ENCODE measurements at regions not wholly inside any gene's neighbourhood (a gene's known extent, or its start where the extent isn't known, plus 50 kb on each side); places are given as distances from the start of the nearest gene placed in this dataset.

GRCh38 chr15:31799715-31800321, 230.5 kb upstream of the CHRNA7 start:
- no peaks in the 10 kb centered on the region for H3K9me1 ChIP-seq (replicated peaks; ENCODE audit: control insufficient read depth, extremely low read depth, insufficient read depth, low read length)
- no peaks in the 10 kb centered on the region for H3K79me2 ChIP-seq (ENCODE audit: control insufficient read depth, insufficient read depth, low read length)
- dilution Hi-C loops (cut with MboI; ENCODE audit: extremely low pct_ligation_motif_present, low sequenced_read_pairs), result no loop called here
- H4K20me1 ChIP-seq (replicated peaks; ENCODE audit: control insufficient read depth, extremely low read depth, insufficient read depth, low read length), result no peaks in the 10 kb centered on the region
- no peaks in the 10 kb centered on the region for H3K4me1 ChIP-seq (ENCODE audit: control insufficient read depth, extremely low read depth, insufficient read depth, low read length)
- no peak overlapping the region for H3K4me2 ChIP-seq (ENCODE audit: insufficient read depth, low read length)
- DNase-seq (ENCODE audit: low read depth, low spot score) (no peak), FAIRE-seq (no peak)
- no peaks in the 10 kb centered on the region for H3K9me3 ChIP-seq (replicated peaks; ENCODE audit: control insufficient read depth, insufficient read depth, low read length)
- H3K9ac ChIP-seq (replicated peaks; ENCODE audit: extremely low read depth, insufficient read depth, low read length), result no peak overlapping the region
- no TSS peak for BruUV-seq (replicated peaks)
- TF ChIP-seq MAX (IDR thresholded peaks at IDR 0.05; ENCODE audit: insufficient read depth, insufficient read length) (no peak), JUN (IDR thresholded peaks at IDR 0.05; ENCODE audit: borderline replicate concordance, insufficient read depth, insufficient read length, low read depth) (no peak)
- CTCF ChIA-PET, result no interaction called here
- H2AFZ ChIP-seq (ENCODE audit: low read depth, low read length), result no peak overlapping the region
- H3K36me3 ChIP-seq (ENCODE audit: control insufficient read depth in 2 of 2, extremely low read depth in 1 of 2, insufficient read depth in 2 of 2, low read length in 2 of 2), result no peaks in the 10 kb centered on the region
- H3K27ac ChIP-seq (ENCODE audit: insufficient read depth, low read depth, low read length), result no peak overlapping the region
- H3K27me3 ChIP-seq (ENCODE audit: control insufficient read depth in 2 of 2, insufficient read depth in 2 of 2, low read length in 2 of 2), result no peaks in the 10 kb centered on the region
- intact Hi-C loops (cut with micrococcal nuclease), result no loop called here
- H3K4me3 ChIP-seq (replicated peaks in 1 of 3; ENCODE audit: insufficient read depth in 1 of 3, low read depth in 1 of 3, low read length in 3 of 3), result no peak overlapping the region
- POLR2A ChIA-PET, result no interaction called here

- CTCF ChIA-PET, result no interaction called here
- FAIRE-seq (no peak), DNase-seq (ENCODE audit: low read depth, low spot score) (no peak)
- no peak for TF ChIP-seq CTCF (IDR thresholded peaks at IDR 0.05; ENCODE audit: extremely low read depth in 1 of 2, insufficient read depth in 1 of 2, low read depth in 1 of 2, low read length in 2 of 2)
- no peak for TF ChIP-seq MAX (IDR thresholded peaks at IDR 0.05; ENCODE audit: insufficient read depth, insufficient read length)
- TF ChIP-seq JUN (IDR thresholded peaks at IDR 0.05; ENCODE audit: borderline replicate concordance, insufficient read depth, insufficient read length, low read depth), result no peak
- no peak for TF ChIP-seq GATA2 (IDR thresholded peaks at IDR 0.05; ENCODE audit: insufficient read depth, insufficient read length, low read depth, low read length)
- TF ChIP-seq FOS (IDR thresholded peaks at IDR 0.05; ENCODE audit: borderline replicate concordance, insufficient read depth, low read length), result no peak
- TF ChIP-seq EZH2 (IDR thresholded peaks at IDR 0.05; ENCODE audit: borderline replicate concordance, low read depth, low read length, severe bottlenecking), result no peak
- no peak for TF ChIP-seq MYC (IDR thresholded peaks at IDR 0.05; ENCODE audit: low read depth, low read length)
- no peak for TF ChIP-seq POLR2A (IDR thresholded peaks at IDR 0.05; ENCODE audit: low read depth, low read length)
- no peak for TF ChIP-seq POLR2AphosphoS5 (IDR thresholded peaks at IDR 0.05; ENCODE audit: insufficient read depth, low read depth, low read length)
- H3K9me3 ChIP-seq (replicated peaks; ENCODE audit: control insufficient read depth, insufficient read depth, low read length), result no peaks in the 10 kb centered on the region
- H3K9me1 ChIP-seq (replicated peaks; ENCODE audit: control insufficient read depth, extremely low read depth, insufficient read depth, low read length), result no peaks in the 10 kb centered on the region
- BruUV-seq (replicated peaks), result no TSS peak
- no peak overlapping the region for H3K4me3 ChIP-seq (replicated peaks in 1 of 3; ENCODE audit: insufficient read depth in 1 of 3, low read depth in 1 of 3, low read length in 3 of 3)
- no peak overlapping the region for H3K27ac ChIP-seq (ENCODE audit: insufficient read depth, low read depth, low read length)
- no peaks in the 10 kb centered on the region for H3K27me3 ChIP-seq (ENCODE audit: control insufficient read depth in 2 of 2, insufficient read depth in 2 of 2, low read length in 2 of 2)
- H3K4me1 ChIP-seq (ENCODE audit: control insufficient read depth, extremely low read depth, insufficient read depth, low read length), result no peaks in the 10 kb centered on the region
- POLR2A ChIA-PET, result no interaction called here
- H3K79me2 ChIP-seq (ENCODE audit: control insufficient read depth, insufficient read depth, low read length), result no peaks in the 10 kb centered on the region
- H2AFZ ChIP-seq (ENCODE audit: low read depth, low read length), result no peak overlapping the region
- H3K9ac ChIP-seq (replicated peaks; ENCODE audit: extremely low read depth, insufficient read depth, low read length), result no peak overlapping the region
- intact Hi-C loops (cut with micrococcal nuclease) (no loop called here), dilution Hi-C loops (cut with MboI; ENCODE audit: extremely low pct_ligation_motif_present, low sequenced_read_pairs) (no loop called here)
- H4K20me1 ChIP-seq (replicated peaks; ENCODE audit: control insufficient read depth, extremely low read depth, insufficient read depth, low read length), result no peaks in the 10 kb centered on the region
- H3K36me3 ChIP-seq (ENCODE audit: control insufficient read depth in 2 of 2, extremely low read depth in 1 of 2, insufficient read depth in 2 of 2, low read length in 2 of 2), result no peaks in the 10 kb centered on the region
- no peak overlapping the region for H3K4me2 ChIP-seq (ENCODE audit: insufficient read depth, low read length)
These were observed 229.2 kb upstream of the CHRNA7 start for GRCh38 chr15:31801152-31801551.

Data from endothelial cell of umbilical vein (primary cell).